ENCODE measurements at regions not wholly inside any gene's neighbourhood (a gene's known extent, or its start where the extent isn't known, plus 50 kb on each side); places are given as distances from the start of the nearest gene placed in this dataset.

- intact Hi-C loops (cut with micrococcal nuclease) = no loop called here
- no peaks in the 10 kb centered on the region for H3K36me3 Mint-ChIP-seq
- H3K4me3 Mint-ChIP-seq = no peak overlapping the region
- Histone ChIP-seq H3K36me3 (ENCODE audit: control insufficient read depth in 2 of 3, insufficient read depth in 3 of 3, low read length in 3 of 3) (no peaks in the 10 kb centered on the region), H3K4me3 (ENCODE audit: low read length) (no peak overlapping the region), H3K27ac (ENCODE audit: low read depth, low read length) (no peak overlapping the region), H3K9me3 (ENCODE audit: control insufficient read depth in 2 of 3, low read length in 3 of 3) (no peaks in the 10 kb centered on the region), H3K4me1 (ENCODE audit: control insufficient read depth in 2 of 2, insufficient read depth in 2 of 2, low read length in 2 of 2) (no peaks in the 10 kb centered on the region), H3K27me3 (ENCODE audit: control insufficient read depth in 2 of 2, insufficient read depth in 2 of 2, low read length in 2 of 2) (no peaks in the 10 kb centered on the region)
- H3K27me3 Mint-ChIP-seq = peaks cover 0 to 23% (median 21%) of the 10 kb centered on the region in 5 donors
- POLR2A ChIA-PET = no interaction called here
- peaks cover 0 to 2% (median 0%) of the 10 kb centered on the region in 11 donors for H3K9me3 Mint-ChIP-seq
- CTCF ChIA-PET = no interaction called here
- ATAC-seq (no peak), DNase-seq (no peak)
- no peak overlapping the region for H3K27ac Mint-ChIP-seq
- no peaks in the 10 kb centered on the region for H3K4me1 Mint-ChIP-seq
Observed at GRCh38 chr17:13067629-13068303, 49.9 kb upstream of the ELAC2 start.

Data from naive thymus-derived CD4-positive, alpha-beta T cell (primary cell).